NOMO-1 treated with dmso at 0.1 percent for 144 hours (cell line): ENCODE measurements at regions not wholly inside any gene's neighbourhood (a gene's known extent, or its start where the extent isn't known, plus 50 kb on each side); places are given as distances from the start of the nearest gene placed in this dataset.

ENCODE experiments used
- DNase-seq: peaks from one replicate; lab custom pipeline; 2025; ENCODE audit not compliant: unreplicated experiment; lab: John Stamatoyannopoulos, UW

GRCh38 chr2:236317938-236318396, 53.8 kb upstream of the ASB18 start:
- DNase-seq = no peak

- no peak for DNase-seq
Observed at GRCh38 chr2:236318401-236318800, 54.2 kb upstream of the ASB18 start.

- no peak for DNase-seq
Observed at GRCh38 chr2:236319036-236319435, 54.8 kb upstream of the ASB18 start.

DNA sequence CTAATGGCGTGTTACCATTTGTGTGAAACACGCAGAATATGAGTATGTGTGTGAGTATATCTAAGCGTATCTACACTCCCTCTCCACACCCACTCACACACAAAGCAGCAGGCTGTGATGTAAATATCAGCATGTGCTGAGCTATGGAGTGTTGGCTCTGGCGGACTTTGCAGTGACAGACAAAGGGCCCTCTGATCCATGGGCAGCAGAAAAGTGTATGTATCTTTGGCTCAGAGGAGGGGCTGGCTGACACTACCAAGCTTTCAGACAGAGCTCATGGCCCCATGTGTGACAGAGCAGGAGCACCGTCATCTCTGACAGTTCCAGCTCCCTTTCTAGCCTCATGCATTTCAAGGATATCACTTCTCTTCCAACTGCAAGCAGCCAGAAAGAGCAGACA, 57.2 kb upstream of the ASB18 start:
- DNase-seq = no peak

DNA sequence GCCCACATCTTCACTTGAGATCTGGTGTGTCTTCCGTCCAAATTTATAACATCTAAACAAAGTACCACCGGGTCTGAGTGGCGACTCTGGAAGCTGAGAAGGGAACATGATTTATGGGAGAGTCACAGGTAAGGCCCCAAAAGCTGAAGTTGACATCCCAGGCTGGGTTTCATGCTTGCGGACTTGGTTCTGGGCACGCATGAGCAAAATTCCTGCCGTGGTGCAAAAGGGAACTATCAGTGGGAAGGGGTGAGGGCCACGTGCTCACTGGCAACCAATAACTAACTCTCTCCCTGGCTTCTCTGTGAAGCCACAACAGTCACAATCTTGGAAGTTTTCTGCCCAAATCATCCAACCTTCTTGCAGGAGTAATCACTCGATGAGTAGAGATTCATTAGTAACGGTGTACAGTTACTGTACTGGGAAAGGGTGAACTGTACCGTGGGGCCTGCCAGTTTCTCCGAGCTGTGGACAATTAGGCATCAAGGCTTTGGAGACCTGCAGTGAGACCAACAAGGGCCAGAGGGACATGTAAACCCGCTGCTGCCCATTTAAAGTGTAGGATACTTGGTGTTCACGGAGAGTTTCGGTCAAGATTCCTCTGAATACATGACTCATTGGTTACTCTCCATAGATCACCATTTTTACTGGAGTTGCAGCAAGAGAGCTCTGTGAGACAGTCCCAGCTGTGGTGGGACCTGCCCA, 69.4 kb upstream of the ASB18 start:
- no peak for DNase-seq

DNA sequence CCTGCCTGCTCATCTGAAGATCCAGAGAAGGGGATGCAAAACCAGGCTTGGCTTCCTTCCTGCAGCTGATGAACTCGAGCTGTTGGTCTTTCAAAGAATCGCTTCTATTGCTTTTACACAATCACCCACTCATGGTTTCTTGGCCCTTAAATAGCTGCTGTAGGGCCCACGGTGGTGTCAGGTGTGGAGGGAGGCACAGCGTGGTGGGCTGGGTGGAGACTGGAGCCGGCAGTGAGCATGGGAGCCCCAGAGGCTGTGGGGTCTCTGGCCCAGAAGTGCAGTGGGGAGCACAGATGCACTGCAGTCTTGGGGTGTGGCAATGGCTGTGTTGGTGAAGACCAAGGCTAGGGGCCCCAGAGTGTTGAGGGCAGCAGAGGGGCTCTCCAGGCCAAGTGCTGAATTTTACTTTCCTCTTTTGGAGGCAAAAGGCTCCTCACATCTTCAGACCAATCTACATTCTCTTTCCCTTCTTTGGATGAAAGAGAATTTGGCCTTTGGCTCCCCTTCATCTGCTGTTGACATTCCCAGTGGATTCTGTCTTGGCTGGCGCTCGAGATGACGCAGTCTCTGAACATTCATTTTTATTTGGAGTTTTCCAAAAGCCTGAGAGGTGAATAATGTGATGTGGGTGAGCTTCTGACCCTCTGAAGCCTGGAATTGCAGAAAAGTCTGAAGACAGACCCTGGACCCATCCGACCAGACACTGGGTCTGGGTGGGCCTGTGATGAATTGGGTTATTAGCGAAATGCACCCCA, 70.1 kb upstream of the ASB18 start:
- DNase-seq = no peak

DNA sequence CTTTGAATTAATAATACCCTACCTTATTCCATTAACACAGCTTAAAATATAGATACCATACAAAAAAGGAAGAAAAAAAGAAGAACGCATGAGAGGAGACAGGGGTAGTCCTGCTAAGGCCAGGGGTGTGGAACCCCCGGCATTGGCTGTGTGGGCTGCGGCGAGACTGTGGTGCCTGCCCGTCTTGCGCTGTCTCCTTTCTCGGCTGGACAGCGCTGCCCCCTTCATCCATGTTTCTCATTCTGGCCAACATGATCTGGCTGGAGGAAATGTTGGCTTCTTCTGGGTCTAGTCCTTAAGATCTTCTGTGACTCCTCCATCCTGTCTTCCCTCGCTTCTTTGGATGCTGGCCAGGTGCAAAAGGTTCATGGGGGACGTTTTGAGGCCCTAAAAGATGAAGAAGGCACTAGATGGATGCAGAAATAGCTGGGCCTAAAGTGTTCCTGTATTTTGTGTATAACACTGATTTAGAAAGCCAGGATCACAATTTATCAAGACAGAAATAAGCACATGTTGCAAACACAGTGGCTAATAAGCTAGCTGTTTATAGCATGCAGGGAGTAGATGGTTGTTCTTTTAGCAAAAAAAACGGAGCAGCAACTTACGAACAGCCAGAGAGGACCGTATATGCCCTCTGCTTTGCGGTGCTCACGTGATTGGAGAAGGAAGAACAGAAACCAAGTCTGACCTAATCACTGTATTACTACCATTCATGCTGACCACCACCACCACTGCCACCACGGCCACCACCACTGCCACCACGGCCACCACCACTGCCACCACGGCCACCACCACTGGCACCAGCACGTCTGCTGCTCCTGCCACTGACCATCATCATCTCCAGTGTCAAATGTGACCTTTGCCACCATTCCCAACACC, 71.7 kb upstream of the ASB18 start:
- DNase-seq = no peak

DNA sequence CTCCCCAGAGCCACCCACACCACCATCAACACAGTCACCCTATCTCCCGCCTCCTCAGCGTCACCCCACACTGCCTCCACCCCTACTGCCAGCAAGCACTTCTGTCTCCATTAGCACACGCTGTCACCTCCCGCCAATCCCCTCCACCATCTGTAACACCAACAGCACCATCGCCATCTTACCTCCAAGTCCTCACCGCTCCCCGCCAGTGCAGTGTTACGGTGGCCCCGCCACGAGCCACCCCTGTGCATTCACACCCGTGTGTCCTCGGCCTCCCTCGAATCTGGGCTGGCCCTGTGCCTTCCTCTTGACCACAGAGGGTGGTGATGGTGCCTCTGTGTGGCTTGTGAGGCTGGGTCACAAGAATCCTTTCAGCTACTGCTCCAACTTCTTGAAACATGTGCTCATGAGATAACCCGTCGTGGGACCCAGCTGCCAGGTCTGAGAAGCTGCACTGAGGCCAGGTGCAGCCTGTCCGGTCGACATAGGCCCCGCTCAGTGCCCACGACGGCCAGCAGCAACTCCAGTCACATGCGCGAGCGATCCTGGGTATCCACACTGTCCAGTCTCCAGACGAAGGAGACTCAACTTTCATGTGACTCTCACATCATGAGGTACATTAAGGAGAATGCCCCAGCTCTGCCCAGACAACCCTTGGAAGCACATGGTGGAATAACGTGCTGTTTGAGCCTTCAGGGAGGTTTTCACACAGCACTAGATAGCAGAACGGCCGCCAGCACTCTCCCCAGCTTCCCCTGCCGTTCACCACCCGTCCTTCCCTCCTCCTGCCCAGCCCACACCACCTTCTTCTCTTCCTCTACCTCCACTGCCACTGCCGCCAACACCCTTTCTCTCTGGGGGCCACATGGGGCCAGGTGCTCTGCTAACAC, 72.6 kb upstream of the ASB18 start:
- no peak for DNase-seq

GRCh38 chr2:236337465-236338325, 73.5 kb upstream of the ASB18 start:
- DNase-seq = no peak

DNA sequence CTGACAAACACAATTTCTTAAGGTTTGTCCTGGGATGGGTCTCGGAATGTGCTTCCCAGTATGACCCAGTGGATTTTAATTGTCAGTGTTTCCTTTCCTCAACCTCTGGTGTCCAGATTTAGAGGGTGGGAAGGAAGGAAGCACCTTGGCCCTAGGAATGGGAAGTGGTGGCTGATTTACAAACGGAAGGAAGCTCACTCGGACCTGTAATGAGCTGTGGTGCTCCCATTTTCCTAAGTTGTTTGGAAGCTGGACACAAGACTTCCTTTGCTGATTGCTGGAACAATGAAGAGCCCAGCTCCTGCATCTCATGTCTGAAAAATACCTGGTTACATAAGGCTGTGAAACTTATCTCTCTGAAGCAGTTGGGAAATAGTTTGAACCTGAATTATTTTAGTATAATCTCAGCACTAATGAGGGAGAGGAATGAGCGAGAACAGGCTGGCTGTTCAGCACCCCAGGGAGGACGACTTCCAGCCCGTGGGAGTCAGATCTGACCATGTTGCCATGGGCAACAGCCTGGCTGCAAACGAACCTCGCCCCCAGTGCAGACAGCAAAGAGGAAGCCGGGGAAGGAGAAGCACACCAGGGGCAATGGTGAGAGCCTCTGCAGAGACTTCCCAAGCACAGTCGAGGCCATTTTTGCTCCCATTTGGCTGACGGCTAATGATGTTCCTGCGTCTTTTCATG, 74.4 kb upstream of the ASB18 start:
- DNase-seq = no peak

DNA sequence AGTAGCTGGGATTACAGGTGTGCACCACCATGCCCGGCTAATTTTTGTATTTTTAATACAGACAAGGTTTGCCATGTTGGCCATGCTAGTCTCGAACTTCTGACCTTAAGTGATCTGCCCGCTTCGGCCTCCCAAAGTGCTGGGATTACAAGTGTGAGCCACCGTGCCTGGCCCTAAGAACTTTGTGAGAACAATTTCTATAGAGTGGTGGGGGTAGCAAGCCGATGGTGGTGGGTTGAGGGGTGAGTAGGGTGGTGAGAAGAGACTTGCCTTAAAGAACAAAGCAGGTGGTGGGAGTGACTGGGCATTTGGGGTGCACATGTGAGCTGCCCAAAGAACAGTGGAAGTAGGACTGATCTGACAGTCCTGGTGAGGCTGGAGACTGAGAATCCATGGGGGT, 76.0 kb upstream of the ASB18 start:
- no peak for DNase-seq

- DNase-seq = no peak
Observed at GRCh38 chr2:236341067-236341466, 76.9 kb upstream of the ASB18 start.

- no peak for DNase-seq
Observed at GRCh38 chr2:236341721-236342120, 77.5 kb upstream of the ASB18 start.

DNA sequence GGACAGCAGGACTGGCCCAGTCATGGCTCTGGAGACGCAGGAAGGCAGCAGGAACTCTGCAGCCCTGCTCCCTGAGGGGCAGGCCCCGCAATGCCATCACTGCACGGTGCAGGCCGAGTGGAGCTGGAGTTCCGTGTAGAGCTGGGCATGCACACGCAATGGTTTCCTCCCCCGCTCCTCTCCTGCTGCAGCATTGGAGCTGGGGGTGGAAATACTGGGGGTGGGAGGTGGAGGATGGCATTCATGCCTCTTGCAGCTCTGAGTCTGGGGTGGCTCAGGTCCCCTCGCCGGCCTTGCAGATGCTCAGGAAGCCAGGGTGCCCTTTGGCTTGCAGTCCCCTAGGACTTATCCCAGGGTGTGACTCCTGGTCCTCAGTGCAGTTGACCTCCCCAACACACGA, 78.3 kb upstream of the ASB18 start:
- DNase-seq = no peak

DNA sequence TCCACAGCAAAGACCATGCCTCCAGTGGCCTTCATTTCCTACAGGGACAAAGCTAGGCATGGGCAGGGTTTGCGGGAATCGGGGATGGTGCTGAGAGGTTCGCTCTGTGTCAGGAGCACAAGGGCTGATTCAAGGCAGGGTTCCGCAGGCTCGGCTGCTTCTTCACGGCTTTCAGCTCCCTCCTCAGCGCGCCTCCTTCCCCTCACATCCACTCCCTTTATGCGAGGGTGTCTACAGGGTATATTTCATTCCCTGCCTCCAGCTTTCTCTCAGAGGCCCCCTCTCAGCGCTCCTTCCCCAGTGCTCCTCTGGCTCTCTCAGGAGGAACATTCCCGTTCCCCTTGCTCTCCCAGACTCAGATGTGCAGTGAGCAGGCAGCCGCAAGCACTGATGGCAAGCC, 78.7 kb upstream of the ASB18 start:
- no peak for DNase-seq

DNA sequence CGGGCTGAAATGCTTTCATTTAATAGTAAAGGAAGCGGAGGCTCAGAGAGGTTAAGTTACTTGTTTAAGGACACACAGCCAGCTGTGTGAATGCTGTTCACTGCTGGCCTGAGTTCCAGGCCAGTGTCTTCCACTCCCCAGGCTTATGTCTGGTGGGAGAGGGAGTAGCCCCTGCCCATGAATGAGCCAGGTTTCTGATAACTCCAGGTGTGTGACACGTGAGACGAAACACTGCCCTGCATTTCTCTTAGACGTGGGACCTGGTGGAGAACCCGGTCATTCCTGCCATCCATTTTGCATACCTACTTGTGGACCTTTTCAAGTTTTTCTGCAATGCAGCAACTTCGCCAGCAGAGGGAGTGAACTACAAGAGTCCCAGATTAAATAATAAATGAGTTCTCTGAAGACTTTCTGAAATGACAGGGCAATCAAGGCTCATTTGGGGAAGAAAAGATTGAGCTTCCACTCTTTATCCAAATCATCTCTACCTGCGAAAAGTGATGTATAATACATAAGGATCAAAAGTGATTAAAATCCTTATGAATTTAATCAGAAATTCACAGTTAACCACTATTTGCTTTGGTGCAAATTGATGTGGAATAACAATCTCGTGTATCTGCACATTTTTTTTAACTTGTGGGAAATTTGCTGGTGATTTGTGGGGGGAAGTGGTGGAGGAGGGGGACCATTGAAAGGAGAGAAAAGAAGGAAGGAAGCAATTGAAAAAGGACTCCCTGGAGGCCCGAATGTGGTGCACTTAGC, 79.4 kb upstream of the ASB18 start:
- DNase-seq = no peak

DNA sequence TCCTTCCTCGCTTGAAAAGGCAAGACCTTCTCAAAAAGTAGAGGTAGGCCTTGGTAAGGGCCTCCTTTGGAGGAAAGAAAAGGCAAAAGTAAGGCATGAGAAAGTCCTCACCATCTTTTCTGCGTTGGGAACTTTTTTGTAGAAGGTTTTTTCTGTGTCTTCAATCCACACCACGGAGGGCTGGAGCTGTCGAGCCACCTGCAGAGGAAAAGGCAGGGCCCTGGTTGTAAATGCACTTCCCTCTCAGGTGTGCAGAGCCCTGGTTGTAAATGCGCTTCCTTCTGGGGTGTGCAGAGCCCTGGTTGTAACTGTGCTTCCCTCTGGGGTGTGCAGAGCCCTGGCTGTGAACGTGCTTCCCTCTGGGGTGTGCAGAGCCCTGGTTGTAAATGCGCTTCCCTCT, 80.2 kb upstream of the ASB18 start:
- DNase-seq = no peak

- DNase-seq = no peak
Observed at GRCh38 chr2:236345081-236345714, 81.0 kb upstream of the ASB18 start.
